Endothelial cell of umbilical vein (primary cell): ENCODE measurements at regions not wholly inside any gene's neighbourhood (a gene's known extent, or its start where the extent isn't known, plus 50 kb on each side); places are given as distances from the start of the nearest gene placed in this dataset.

Experiments
- BruUV-seq: library from RNA; stranded (reverse); fragments of 400-500 nt; replicated peaks from 2 replicates; lab custom pipeline; 2021; lab: Mats Ljungman, UMichigan
- CTCF ChIA-PET: fragments of 300-600, 350-600 bp; sonication (Branson Sonifier 250); formaldehyde crosslinking; loops from one replicate; lab custom pipeline; 2021; ENCODE audit warnings: antibody characterized with exemption, inconsistent platforms; lab: Charles Lee
- POLR2A ChIA-PET: fragments of 300-600, 350-600 bp; sonication (Branson Sonifier 250); formaldehyde crosslinking; loops from one replicate; lab custom pipeline; 2021; ENCODE audit warnings: antibody characterized with exemption, inconsistent platforms; lab: Charles Lee
- DNase-seq: peaks from one replicate; pipeline ENCODE4 v3.0.0-alpha.2; 2011; ENCODE audit warnings: low read depth, low spot score
- FAIRE-seq: peaks from 2 replicates; lab custom pipeline; 2011; peaks lifted over from hg19 to GRCh38; lab: Jason Lieb, UNC
- H2AFZ ChIP-seq: 2 replicates; pipeline ENCODE4 v1.6.0; 2012; ENCODE audit warnings: low read depth, low read length, control low read depth, inconsistent platforms
- H3K27ac ChIP-seq: 2 replicates; pipeline ENCODE4 v1.5.1; 2011; ENCODE audit warnings: low read depth, mild to moderate bottlenecking, control low read depth, low read length, moderate library complexity; ENCODE audit not compliant: insufficient read depth
- H3K27me3 ChIP-seq, 2 experiments: 2 replicates each; pipeline versions ENCODE4 v1.6.0 to v1.6.1; 2011; ENCODE audit warnings: low read length in 2 of 2, mixed read lengths in 1 of 2; ENCODE audit not compliant: control insufficient read depth in 2 of 2, insufficient read depth in 2 of 2
- H3K36me3 ChIP-seq, 2 experiments: 2 replicates in 1 of 2; 3 replicates in 1 of 2; pipeline ENCODE4 v1.5.1; 2011; ENCODE audit warnings: low read length in 2 of 2, mild to moderate bottlenecking in 1 of 2, moderate library complexity in 1 of 2; ENCODE audit not compliant: control insufficient read depth in 2 of 2, insufficient read depth in 2 of 2; ENCODE audit errors: extremely low read depth in 1 of 2
- H3K4me1 ChIP-seq: 3 replicates; pipeline ENCODE4 v1.5.1; 2011; ENCODE audit warnings: mild to moderate bottlenecking, low read length; ENCODE audit not compliant: control insufficient read depth, insufficient read depth; ENCODE audit errors: extremely low read depth
- H3K4me2 ChIP-seq: 2 replicates; pipeline ENCODE4 v1.6.1; 2011; ENCODE audit warnings: low read length, control low read depth, mixed read lengths; ENCODE audit not compliant: insufficient read depth
- H3K4me3 ChIP-seq, 3 experiments: fragments of 200-600 bp in 1 of 3; sonication (generic), shearing (Covaris generic) in 1 of 3; replicated peaks in 1 of 3; 2 replicates each; pipeline ENCODE4 v1.5.1; 2011 to 2016; ENCODE audit warnings: control low read depth in 3 of 3, low read length in 3 of 3, mild to moderate bottlenecking in 2 of 3, inconsistent platforms in 1 of 3, low read depth in 1 of 3, moderate library complexity in 1 of 3; ENCODE audit not compliant: insufficient read depth in 1 of 3
- H3K79me2 ChIP-seq: 2 replicates; pipeline ENCODE4 v1.6.0; 2012; ENCODE audit warnings: low read length, inconsistent platforms; ENCODE audit not compliant: control insufficient read depth, insufficient read depth
- H3K9ac ChIP-seq: replicated peaks from 2 replicates; pipeline ENCODE3; 2011; ENCODE audit warnings: low read length, control low read depth; ENCODE audit not compliant: insufficient read depth; ENCODE audit errors: extremely low read depth
- H3K9me1 ChIP-seq: replicated peaks from 3 replicates; pipeline ENCODE4 v1.6.0; 2011; ENCODE audit warnings: mild to moderate bottlenecking, low read length; ENCODE audit not compliant: control insufficient read depth, insufficient read depth; ENCODE audit errors: extremely low read depth
- H3K9me3 ChIP-seq: replicated peaks from 2 replicates; pipeline ENCODE4 v1.5.1; 2012; ENCODE audit warnings: low read length, inconsistent platforms; ENCODE audit not compliant: control insufficient read depth, insufficient read depth
- H4K20me1 ChIP-seq: replicated peaks from 2 replicates; pipeline ENCODE3; 2011; ENCODE audit warnings: mild to moderate bottlenecking, low read length; ENCODE audit not compliant: control insufficient read depth, insufficient read depth; ENCODE audit errors: extremely low read depth
- EZH2 ChIP-seq: IDR thresholded peaks from 2 replicates; pipeline ENCODE4 v1.6.1; 2012; ENCODE audit warnings: borderline replicate concordance, low read depth, mild to moderate bottlenecking, moderate library complexity, low read length, inconsistent platforms; ENCODE audit not compliant: severe bottlenecking
- FOS ChIP-seq: IDR thresholded peaks from 2 replicates; pipeline ENCODE4 v1.6.1; 2011; ENCODE audit warnings: mild to moderate bottlenecking, low read length, moderate library complexity, borderline replicate concordance; ENCODE audit not compliant: insufficient read depth
- GATA2 ChIP-seq: IDR thresholded peaks from 2 replicates; pipeline ENCODE4 v1.7.0; 2011; ENCODE audit warnings: low read depth, mild to moderate bottlenecking, moderate library complexity, mixed read lengths, low read length; ENCODE audit not compliant: insufficient read length, insufficient read depth
- JUN ChIP-seq: IDR thresholded peaks from 2 replicates; pipeline ENCODE4 v1.6.1; 2011; ENCODE audit warnings: borderline replicate concordance, low read depth; ENCODE audit not compliant: insufficient read length, insufficient read depth
- MYC ChIP-seq: IDR thresholded peaks from one replicate; pipeline ENCODE4 v1.6.1; 2011; ENCODE audit warnings: mild to moderate bottlenecking, low read depth, low read length
- POLR2A ChIP-seq: IDR thresholded peaks from 2 replicates; pipeline ENCODE4 v1.6.1; 2012; ENCODE audit warnings: low read depth, mild to moderate bottlenecking, control low read depth, low read length
- POLR2AphosphoS5 ChIP-seq: IDR thresholded peaks from 2 replicates; pipeline ENCODE4 v1.6.1; 2012; ENCODE audit warnings: low read depth, mild to moderate bottlenecking, control low read depth, low read length, moderate library complexity; ENCODE audit not compliant: insufficient read depth
- dilution Hi-C: fragments of 300-500 bp; cut with MboI; formaldehyde crosslinking; loops from one replicate; pipeline ENCODE4 v1.15.0; 2019; ENCODE audit warnings: low sequenced_read_pairs; ENCODE audit not compliant: extremely low pct_ligation_motif_present
- intact Hi-C: fragments of 100-400 bp; cut with micrococcal nuclease; formaldehyde crosslinking; loops from one replicate; pipeline ENCODE4 v1.10.0; 2022
- TF ChIP-seq, protein P1 (sequence below), 2 donors: IDR thresholded peaks; 1 replicate in 1 of 2; 2 replicates in 1 of 2; pipeline ENCODE4 v1.5.1; 2011; ENCODE audit warnings: low read length in 2 of 2, mild to moderate bottlenecking in 2 of 2, moderate library complexity in 2 of 2, control low read depth in 1 of 2, inconsistent platforms in 1 of 2, low read depth in 1 of 2; ENCODE audit not compliant: insufficient read depth in 1 of 2; ENCODE audit errors: extremely low read depth in 1 of 2
- TF ChIP-seq, protein P2 (sequence below): IDR thresholded peaks from 2 replicates; pipeline ENCODE4 v1.6.1; 2011; ENCODE audit not compliant: insufficient read depth, insufficient read length

DNA sequence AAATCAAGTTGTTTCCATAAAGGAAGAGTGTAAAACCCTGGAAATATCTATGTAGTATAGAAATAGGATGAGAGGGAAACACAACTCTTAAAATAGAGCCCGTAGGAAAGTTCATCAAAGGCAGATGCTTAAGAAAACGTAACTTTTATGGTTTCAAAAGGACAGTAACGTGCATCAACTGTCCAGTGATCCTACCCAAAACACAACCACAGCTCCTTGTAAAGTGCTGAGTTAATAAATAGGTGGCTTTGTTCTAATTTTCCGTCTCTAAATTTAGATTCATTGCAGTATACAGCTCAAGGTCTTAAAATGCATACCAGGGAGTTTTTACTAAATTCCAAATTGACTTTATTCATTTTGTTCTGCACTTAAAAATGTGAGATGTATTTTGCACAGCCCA lies 282.1 kb upstream of the ID2 start:
- no peak for DNase-seq
- Histone ChIP-seq H3K9me3 (peaks cover 4% of the 10 kb centered on the region), H4K20me1 (no peaks in the 10 kb centered on the region), H3K79me2 (no peaks in the 10 kb centered on the region), H2AFZ (no peak overlapping the region), H3K9ac (no peak overlapping the region), H3K27me3 (no peaks in the 10 kb centered on the region), H3K27ac (no peak overlapping the region), H3K4me1 (no peaks in the 10 kb centered on the region), H3K4me3 (no peak overlapping the region), H3K36me3 (no peaks in the 10 kb centered on the region), H3K4me2 (no peak overlapping the region), H3K9me1 (no peaks in the 10 kb centered on the region)
- dilution Hi-C loops (no loop called here), intact Hi-C loops (no loop called here)
- POLR2A ChIA-PET = no interaction called here
- BruUV-seq = no TSS peak
- no peak for FAIRE-seq
- TF ChIP-seq MYC (no peak), EZH2 (no peak), JUN (no peak), GATA2 (no peak), POLR2AphosphoS5 (no peak), POLR2A (no peak), FOS (no peak)
- TF ChIP-seq, protein P1, sequence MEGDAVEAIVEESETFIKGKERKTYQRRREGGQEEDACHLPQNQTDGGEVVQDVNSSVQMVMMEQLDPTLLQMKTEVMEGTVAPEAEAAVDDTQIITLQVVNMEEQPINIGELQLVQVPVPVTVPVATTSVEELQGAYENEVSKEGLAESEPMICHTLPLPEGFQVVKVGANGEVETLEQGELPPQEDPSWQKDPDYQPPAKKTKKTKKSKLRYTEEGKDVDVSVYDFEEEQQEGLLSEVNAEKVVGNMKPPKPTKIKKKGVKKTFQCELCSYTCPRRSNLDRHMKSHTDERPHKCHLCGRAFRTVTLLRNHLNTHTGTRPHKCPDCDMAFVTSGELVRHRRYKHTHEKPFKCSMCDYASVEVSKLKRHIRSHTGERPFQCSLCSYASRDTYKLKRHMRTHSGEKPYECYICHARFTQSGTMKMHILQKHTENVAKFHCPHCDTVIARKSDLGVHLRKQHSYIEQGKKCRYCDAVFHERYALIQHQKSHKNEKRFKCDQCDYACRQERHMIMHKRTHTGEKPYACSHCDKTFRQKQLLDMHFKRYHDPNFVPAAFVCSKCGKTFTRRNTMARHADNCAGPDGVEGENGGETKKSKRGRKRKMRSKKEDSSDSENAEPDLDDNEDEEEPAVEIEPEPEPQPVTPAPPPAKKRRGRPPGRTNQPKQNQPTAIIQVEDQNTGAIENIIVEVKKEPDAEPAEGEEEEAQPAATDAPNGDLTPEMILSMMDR (IDR thresholded peaks at IDR 0.05; ENCODE audit: extremely low read depth in 1 of 2, insufficient read depth in 1 of 2, low read depth in 1 of 2, low read length in 2 of 2) = no peak
- TF ChIP-seq, protein P2, sequence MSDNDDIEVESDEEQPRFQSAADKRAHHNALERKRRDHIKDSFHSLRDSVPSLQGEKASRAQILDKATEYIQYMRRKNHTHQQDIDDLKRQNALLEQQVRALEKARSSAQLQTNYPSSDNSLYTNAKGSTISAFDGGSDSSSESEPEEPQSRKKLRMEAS = no peak
- CTCF ChIA-PET = no interaction called here
